ENCODE measurements at regions not wholly inside any gene's neighbourhood (a gene's known extent, or its start where the extent isn't known, plus 50 kb on each side); places are given as distances from the start of the nearest gene placed in this dataset.
"Not testable (repeated sequence)": the region's sequence is repeated elsewhere in the genome, so short reads cannot be mapped to it uniquely, and the experiment has no call there.

DNA sequence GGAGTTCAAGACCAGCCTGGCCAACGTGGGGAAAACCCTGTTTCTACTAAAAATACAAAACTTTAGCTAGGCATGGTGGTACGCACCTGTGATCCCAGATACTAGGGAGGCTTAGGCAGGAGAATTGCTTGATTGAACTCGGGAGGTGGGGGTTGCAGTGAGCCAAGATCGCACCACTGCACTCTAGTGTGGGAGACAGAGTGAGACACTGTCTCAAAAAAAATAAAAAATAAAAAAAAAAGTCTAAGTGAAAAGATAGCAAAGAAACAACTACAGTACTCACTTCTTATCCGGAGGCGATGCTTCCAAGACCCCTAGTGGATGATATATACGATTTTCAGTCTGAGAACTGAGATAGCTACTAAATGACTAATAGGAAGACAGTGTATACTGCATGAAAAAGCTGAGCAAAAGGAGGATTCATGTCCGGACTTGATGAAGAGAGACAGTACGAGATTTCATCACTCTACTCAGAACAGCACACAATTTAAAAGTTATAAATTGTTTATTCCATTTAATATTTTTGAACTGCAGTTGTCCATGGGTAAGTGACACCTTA lies 138.7 kb upstream of the GOLGA6L6 start:
- H3K4me3 ChIP-seq (ENCODE audit: low read depth, low read length), result not testable (repeated sequence)

DNA sequence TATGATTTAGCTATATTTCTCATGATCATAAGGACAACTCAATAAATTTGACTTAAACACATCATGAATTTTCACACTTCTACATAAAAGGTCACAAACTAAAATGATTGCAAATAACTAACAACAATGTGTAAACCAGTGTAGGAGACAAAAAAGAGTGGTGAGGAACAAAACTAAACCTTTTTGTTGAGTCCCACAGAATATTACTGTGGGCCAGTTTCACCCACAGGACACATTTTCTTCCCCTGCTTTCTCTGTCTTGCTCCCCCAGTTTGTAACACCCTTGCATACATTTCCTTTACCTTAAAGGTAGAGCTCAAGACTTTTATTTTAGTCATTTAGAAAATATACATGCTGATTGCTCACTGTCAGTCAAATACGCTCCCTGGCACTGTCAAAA lies 130.9 kb upstream of the GOLGA6L6 start:
- no peak for DNase-seq (ENCODE audit: low read depth)
- no peak overlapping the region for H3K4me3 ChIP-seq (ENCODE audit: low read depth, low read length)
- TF ChIP-seq, protein P1, sequence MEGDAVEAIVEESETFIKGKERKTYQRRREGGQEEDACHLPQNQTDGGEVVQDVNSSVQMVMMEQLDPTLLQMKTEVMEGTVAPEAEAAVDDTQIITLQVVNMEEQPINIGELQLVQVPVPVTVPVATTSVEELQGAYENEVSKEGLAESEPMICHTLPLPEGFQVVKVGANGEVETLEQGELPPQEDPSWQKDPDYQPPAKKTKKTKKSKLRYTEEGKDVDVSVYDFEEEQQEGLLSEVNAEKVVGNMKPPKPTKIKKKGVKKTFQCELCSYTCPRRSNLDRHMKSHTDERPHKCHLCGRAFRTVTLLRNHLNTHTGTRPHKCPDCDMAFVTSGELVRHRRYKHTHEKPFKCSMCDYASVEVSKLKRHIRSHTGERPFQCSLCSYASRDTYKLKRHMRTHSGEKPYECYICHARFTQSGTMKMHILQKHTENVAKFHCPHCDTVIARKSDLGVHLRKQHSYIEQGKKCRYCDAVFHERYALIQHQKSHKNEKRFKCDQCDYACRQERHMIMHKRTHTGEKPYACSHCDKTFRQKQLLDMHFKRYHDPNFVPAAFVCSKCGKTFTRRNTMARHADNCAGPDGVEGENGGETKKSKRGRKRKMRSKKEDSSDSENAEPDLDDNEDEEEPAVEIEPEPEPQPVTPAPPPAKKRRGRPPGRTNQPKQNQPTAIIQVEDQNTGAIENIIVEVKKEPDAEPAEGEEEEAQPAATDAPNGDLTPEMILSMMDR (IDR thresholded peaks at IDR 0.05; ENCODE audit: control insufficient read depth, extremely low read depth, insufficient read depth), result no peak

More for the DNA sequence above, 138.7 kb upstream of the GOLGA6L6 start:
- DNase-seq (ENCODE audit: low read depth), result not testable (repeated sequence)

DNA sequence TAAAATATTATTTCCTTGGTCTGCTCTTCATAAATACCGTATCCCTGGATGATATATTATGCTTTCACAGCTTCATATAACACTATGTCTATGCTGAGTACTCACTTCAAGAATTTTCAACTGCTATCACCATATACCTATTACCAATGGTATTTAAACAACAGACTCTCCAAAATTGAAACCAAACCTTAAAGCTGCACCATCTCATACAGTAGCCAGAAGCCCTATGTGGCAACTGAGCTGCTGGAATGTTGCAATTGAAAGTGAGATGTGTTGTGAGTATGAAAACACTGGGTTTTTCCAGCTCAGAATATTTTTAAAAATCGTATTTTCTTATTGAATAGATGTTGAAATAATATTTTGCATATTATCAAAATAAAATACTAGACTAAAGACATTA lies 130.1 kb upstream of the GOLGA6L6 start:
- DNase-seq (ENCODE audit: low read depth), result no peak
- TF ChIP-seq, protein P1 (IDR thresholded peaks at IDR 0.05; ENCODE audit: control insufficient read depth, extremely low read depth, insufficient read depth), result no peak
- H3K4me3 ChIP-seq (ENCODE audit: low read depth, low read length), result no peak overlapping the region

DNA sequence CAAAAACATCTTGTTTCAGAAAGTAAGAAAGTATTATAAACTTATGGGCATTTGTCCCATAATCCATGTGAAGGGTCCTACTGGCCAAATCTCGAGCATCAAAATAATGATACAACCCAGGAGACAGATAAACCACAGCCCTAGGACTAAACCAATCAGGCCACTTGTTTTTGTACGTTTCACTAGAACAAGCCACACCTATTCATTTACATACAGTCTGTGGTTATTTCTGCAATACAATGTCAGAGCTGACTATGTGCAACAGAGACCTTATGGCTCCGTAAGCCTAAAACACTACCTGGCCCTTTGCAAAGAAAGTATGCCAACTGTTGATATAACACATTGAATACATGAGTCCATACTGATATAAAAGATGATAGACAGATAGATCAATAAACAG lies 124.8 kb upstream of the GOLGA6L6 start:
- not testable (repeated sequence) for DNase-seq (ENCODE audit: low read depth); H3K4me3 ChIP-seq (ENCODE audit: low read depth, low read length)

DNA sequence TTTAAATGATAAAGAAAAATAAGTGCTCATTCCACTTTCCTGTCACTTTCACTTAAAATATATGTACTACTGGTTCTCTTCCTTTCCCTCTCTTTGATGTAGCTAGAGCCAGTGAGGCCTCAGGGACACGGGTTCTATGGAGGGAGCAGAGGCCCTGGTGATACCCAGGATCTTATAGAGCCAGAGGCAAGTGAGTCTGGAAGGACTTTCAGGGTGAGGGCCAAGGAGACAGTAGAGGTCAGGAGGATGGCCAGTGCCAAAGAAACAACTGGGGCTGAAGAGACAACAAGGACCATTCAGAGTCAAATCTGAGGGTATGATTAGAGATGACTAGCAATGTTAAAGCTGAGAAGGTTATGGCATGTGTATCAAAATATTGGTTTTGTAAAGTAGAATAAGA lies 124.1 kb upstream of the GOLGA6L6 start:
- H3K4me3 ChIP-seq (ENCODE audit: low read depth, low read length), result no peak overlapping the region
- TF ChIP-seq, protein P1 (IDR thresholded peaks at IDR 0.05; ENCODE audit: control insufficient read depth, extremely low read depth, insufficient read depth), result no peak
- DNase-seq (ENCODE audit: low read depth), result no peak

DNA sequence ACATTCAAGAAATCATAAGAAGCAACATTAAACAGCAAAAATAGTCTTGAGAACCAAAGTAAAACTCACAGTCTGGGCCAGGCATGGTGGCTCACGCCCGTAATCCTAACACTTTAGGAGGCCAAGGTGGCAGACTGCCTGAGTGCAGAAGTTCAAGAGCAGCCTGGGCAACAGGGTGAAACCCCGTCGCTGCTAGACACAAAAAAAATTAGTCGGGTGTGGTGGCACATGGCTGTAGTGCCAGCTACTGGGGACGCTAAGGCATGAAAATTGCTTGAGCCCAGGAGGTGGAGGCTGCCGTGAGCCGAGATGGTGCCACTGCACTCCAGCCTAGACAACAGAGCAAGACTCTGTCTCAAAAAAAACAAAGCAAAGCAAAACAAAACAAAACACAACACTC lies 117.7 kb upstream of the GOLGA6L6 start:
- H3K4me3 ChIP-seq (ENCODE audit: low read depth, low read length), result peak overlapping the region; percentile 38
- no peak for DNase-seq (ENCODE audit: low read depth)
- TF ChIP-seq, protein P1 (IDR thresholded peaks at IDR 0.05; ENCODE audit: control insufficient read depth, extremely low read depth, insufficient read depth), result no peak

DNA sequence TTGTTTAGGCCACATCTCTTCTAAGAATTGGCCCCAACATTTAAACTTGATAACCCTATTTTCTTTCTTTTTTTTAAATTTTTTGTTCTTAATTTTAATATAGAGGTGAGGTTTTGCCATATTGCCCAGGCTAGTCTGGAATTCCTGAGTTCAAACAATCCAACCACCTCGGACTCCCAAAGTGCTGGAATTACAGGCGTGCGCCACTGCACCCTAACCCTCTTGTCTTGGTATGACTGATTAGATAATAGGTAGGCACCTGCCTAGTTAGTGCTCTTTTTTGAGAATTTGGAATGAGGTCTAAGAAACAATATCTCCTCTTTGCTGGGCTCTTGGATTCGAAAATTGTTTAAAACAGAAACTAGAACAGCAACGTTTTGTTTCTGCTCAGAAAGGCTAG lies 116.4 kb upstream of the GOLGA6L6 start:
- no peak for DNase-seq (ENCODE audit: low read depth)
- TF ChIP-seq, protein P1 (IDR thresholded peaks at IDR 0.05; ENCODE audit: control insufficient read depth, extremely low read depth, insufficient read depth), result no peak
- peak overlapping the region; percentile 38 for H3K4me3 ChIP-seq (ENCODE audit: low read depth, low read length)

DNA sequence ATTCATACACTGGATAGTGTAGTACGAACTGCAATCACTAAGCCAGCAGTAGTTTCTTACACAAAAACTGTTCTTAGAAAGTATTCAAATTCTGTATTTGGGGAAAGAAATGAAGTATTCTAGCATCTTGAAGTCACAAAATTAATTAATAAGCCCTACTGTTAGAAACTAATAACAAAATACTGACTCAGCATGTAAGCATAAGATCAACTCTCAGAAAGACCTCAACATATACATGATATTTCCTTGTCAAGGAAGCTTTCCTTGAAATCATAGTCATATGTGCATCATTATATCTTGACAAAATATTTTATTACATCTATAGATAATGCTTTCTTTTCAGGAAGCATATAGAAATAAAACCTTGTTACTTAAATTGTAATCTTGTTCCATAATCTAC lies 115.5 kb upstream of the GOLGA6L6 start:
- DNase-seq (ENCODE audit: low read depth), result no peak
- TF ChIP-seq, protein P1 (IDR thresholded peaks at IDR 0.05; ENCODE audit: control insufficient read depth, extremely low read depth, insufficient read depth), result no peak
- H3K4me3 ChIP-seq (ENCODE audit: low read depth, low read length), result peak overlapping the region; percentile 14; the same call in 1 of the 2 replicates
